HG02759 (cell line): ENCODE measurements at regions not wholly inside any gene's neighbourhood (a gene's known extent, or its start where the extent isn't known, plus 50 kb on each side); places are given as distances from the start of the nearest gene placed in this dataset.
"Not testable (repeated sequence)": the region's sequence is repeated elsewhere in the genome, so short reads cannot be mapped to it uniquely, and the experiment has no call there.

Experiments used
- ATAC-seq: cut with Tn5 transposase; IDR thresholded peaks from one replicate; pipeline ENCODE4 v1.9.1; 2021; ENCODE audit warnings: mild to moderate bottlenecking, moderate library complexity; ENCODE audit not compliant: unreplicated experiment

DNA sequence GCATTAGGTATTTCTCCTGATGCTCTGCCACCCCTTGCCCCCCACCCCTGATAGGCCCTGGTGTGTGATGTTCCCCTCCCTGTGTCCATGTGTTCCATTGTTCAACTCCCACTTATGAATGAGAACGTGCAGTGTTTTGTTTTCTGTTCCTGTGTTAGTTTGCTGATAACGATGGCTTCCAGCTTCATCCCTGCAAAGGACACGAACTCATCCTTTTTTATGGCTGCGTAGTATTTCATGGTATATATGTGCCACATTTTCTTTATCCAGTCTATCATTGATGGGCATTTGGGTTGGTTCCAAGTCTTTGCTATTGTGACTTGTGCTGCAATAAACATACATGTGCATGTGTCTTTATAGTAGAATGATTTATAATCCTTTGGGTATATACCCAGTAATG lies 109.7 kb upstream of the PITX1 start:
- ATAC-seq, result not testable (repeated sequence)

DNA sequence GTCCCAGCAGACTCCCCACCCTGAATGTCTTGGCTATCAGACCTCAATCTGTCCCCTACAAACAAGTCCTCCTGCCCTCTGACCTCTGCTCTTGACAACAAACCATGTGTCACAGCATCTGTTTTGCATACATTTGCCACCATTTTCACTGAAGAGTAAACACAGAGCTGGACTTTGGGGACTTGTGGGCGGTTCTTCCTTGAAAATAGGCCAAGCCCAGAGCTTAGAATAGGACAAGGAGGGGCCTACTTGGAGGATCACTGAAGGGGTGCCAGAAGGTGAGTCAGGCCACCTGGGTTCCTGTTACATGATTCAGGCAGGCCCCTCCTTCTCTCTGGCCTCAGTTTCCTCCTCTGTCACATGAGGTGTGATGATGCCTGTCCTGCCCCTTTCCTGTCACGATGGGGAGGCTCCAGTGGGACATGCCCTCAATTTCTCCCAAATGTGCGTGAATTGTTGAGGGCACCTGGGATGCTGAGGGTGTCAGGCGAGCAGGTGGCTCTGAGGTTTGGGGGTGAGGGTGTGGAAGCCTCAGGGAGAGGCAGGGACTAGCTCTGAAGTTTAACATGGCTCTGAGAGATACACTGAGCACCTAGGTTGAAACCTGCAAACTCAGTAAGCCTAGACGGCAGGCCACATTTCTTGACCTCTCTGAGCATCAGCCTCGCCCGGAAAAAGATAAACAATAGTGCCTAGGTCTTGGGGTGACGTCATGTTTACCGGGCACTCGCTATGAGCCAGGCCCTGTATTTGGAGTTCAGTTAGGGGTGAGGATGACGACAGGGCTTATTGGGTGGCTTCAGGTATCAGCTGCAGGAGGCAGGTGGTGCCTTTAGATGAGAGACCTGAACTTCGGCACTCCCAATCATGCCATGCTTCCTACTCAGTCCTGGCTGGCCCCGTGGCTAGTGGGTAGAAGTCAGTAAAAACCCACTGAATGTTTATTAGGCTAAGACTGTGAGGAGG lies 107.6 kb upstream of the PITX1 start:
- no peak for ATAC-seq

- no peak for ATAC-seq
Measured at GRCh38 chr5:135140446-135141204, 106.6 kb upstream of the PITX1 start.

DNA sequence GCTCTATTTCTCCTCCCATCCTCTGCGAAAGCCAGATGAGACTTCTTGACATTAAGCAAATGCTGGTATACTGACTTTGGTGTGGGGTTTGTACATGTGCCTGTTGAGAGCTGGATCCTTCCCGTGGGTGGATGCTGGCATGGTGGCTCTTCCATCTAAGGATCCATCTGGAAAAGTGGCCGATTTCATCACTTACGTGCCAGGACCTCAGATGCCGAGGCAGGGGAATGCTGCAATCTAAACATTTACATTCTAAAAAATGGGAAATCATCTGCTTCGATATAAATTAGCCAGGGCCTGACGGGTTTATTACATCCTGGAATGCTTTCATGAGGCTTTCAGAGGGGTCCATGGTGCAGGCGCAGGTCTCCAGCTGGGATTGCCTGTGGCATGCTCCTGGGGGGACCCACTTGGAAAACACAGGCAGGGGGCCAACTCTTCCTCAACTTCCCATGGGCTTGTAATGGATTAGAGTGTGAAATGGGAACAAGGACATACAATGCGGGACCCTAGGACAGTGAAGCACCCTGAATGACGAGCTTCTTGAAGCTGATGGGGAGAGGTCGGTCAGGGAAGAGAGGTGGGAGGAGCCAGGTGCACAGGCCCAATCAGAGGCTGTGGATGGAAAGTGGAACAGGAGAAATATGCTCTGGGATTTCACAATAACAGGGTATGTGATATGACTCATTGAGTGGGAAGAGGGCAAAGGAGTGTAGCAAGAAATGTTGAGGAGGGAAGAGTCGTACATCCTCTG lies 105.5 kb upstream of the PITX1 start:
- ATAC-seq, result no peak

GRCh38 chr5:135138116-135138850 lies 104.3 kb upstream of the PITX1 start:
- no peak for ATAC-seq

DNA sequence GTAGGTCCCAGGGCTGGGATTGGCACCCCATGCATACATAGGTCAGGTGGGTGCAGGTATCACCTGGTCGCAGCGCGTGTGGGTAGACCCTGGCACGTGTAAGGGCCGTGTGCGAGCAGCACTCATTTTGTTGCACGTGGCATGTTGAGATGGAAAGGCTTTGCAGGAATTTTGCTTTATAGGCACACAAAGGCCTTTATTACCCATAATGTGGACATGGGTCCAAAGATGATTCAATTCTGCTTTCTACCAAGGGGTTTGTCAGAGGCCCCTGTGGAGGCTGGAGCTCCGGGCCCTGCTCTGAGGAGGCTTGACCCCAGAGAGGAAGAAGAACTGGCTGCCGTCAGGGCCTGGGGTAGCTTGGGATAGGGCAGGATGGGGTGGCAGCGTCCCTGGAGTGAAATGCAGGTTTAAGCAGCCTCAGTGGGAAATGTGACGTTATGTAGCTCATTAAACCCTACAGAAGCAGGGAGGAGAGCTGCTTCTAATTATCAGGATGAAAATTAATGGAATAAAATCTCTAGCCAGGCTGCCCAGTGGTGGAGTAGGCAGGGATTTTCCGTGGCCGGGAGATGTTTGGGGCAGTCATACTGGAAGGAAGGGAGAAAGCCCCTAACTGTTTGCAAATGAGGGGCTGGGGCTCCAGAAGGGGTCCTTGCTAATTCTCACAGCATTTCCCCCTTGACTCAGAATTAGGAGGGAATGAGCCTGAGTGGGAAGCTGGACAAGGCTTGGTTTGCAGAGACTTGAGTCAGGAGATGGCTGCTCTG lies 103.3 kb upstream of the PITX1 start:
- ATAC-seq, result no peak

- no peak for ATAC-seq
Measured at GRCh38 chr5:135136546-135136945, 102.5 kb upstream of the PITX1 start.

- no peak for ATAC-seq
Measured at GRCh38 chr5:135135530-135136226, 101.7 kb upstream of the PITX1 start.

- no peak for ATAC-seq
Measured at GRCh38 chr5:135134691-135135381, 100.8 kb upstream of the PITX1 start.

GRCh38 chr5:135133698-135134515 lies 99.9 kb upstream of the PITX1 start:
- no peak for ATAC-seq

DNA sequence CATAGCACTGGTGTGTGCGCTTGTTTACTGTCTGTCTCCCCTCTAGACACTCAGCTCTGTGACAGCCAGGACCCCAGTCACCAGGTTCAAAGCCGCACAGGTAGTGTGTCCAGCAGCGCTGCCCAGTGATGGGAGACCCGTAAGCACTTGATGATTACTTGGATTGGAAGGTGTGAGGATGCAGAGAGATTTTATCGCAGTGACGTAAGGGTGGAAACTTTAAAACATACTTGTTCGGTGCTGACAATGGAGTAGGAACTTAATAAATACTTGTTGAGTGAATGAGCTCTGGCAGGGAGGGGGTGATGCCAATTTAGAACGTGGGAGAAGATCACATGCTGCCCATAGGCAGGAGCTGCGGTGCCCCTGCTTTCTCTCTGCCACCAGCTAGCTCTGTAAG lies 99.2 kb upstream of the PITX1 start:
- ATAC-seq, result no peak

GRCh38 chr5:135131801-135132680 lies 98.0 kb upstream of the PITX1 start:
- no peak for ATAC-seq

DNA sequence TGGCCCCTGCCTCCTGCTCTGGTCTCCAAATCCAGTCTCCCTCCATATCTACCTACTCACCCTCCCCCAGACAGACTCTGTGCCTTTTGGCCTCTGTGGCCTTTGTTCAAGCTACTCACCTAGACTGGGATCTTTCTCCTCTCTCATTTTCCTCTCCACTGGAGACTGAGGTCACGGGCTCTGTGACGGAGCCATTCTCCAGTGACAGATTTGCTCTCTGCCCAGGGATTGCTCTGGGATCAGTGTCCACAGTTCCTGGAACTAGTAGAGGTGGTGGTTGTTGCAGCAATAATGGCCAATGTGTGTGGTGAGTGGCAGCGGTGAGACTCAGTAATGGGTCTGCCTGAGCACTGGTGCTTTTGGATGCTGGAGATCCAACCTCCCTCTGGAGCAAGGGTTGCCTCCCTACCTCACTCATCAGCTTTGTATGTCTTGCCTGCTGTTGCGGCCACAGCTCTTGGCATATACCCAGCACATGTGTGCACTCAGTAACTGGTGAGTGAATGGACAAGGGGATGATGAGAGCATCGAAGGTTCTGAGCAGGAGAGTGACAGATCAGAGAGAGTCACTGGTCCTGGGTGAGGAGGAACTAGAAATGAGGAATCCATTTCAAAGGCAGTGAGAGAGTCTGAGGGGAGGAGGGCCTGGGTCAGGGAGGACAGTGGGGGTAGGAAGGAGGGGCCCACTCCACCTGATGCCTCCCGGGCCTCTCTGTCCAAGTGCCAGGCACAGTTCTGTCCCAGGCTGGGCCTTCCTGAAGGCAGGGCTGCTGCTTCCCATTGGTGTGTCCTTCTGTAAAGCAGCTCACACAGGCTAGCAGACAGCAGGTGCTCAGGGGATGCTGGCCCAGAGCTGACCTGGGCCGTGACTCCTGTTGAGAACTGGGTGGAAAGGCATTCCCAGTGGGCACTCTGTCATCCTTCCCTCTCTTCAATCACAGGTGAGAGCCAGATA lies 96.5 kb upstream of the PITX1 start:
- ATAC-seq, result no peak

DNA sequence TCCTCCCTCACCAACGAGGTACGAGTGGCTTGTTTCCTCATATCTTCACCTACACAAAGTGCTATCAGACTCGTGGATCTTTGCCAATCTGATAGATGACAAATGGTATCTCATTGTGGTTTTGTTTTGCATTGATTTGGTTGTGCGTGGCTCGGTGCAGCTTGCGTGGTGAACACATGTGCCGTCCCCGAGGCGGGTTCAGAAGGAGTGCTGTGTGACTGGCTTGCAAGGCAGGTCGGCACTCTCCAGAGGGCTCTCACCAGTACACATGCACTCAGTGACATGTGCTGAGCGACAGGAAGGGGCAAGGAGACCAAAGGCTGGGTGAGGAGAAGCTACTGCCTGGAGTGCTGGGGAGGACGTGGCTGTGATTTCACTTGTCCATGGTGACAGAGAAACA lies 95.3 kb upstream of the PITX1 start:
- no peak for ATAC-seq

DNA sequence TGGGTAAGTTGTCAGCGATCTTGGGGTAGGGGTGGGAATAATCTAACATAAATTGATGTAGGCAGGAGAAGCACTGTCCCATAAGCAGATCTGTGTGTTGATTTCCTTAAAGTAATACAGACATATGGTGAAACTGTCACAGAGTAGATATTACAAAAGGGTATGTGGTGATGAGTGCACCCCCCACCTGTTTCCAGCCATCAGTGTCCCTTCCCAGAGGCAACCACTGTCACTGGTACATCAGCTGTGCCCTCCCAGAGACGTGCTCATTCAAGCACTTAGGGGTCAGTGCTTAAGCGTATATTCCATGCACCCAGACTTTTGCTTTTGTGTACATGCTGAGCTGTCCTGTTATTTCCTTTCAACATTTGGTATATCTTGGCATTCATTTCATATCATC lies 94.3 kb upstream of the PITX1 start:
- ATAC-seq, result no peak
